Endothelial cell of umbilical vein (primary cell): ENCODE measurements at regions not wholly inside any gene's neighbourhood (a gene's known extent, or its start where the extent isn't known, plus 50 kb on each side); places are given as distances from the start of the nearest gene placed in this dataset.

Experiments
- BruUV-seq: library from RNA; stranded (reverse); fragments of 400-500 nt; replicated peaks from 2 replicates; lab custom pipeline; 2021; lab: Mats Ljungman, UMichigan
- CTCF ChIA-PET: fragments of 300-600, 350-600 bp; sonication (Branson Sonifier 250); formaldehyde crosslinking; loops from one replicate; lab custom pipeline; 2021; ENCODE audit warnings: antibody characterized with exemption, inconsistent platforms; lab: Charles Lee
- POLR2A ChIA-PET: fragments of 300-600, 350-600 bp; sonication (Branson Sonifier 250); formaldehyde crosslinking; loops from one replicate; lab custom pipeline; 2021; ENCODE audit warnings: antibody characterized with exemption, inconsistent platforms; lab: Charles Lee
- DNase-seq: peaks from one replicate; pipeline ENCODE4 v3.0.0-alpha.2; 2011; ENCODE audit warnings: low read depth, low spot score
- FAIRE-seq: peaks from 2 replicates; lab custom pipeline; 2011; peaks lifted over from hg19 to GRCh38; lab: Jason Lieb, UNC
- H2AFZ ChIP-seq: 2 replicates; pipeline ENCODE4 v1.6.0; 2012; ENCODE audit warnings: low read depth, low read length, control low read depth, inconsistent platforms
- H3K27ac ChIP-seq: 2 replicates; pipeline ENCODE4 v1.5.1; 2011; ENCODE audit warnings: low read depth, mild to moderate bottlenecking, control low read depth, low read length, moderate library complexity; ENCODE audit not compliant: insufficient read depth
- H3K27me3 ChIP-seq, 2 experiments: 2 replicates each; pipeline versions ENCODE4 v1.6.0 to v1.6.1; 2011; ENCODE audit warnings: low read length in 2 of 2, mixed read lengths in 1 of 2; ENCODE audit not compliant: control insufficient read depth in 2 of 2, insufficient read depth in 2 of 2
- H3K36me3 ChIP-seq, 2 experiments: 2 replicates in 1 of 2; 3 replicates in 1 of 2; pipeline ENCODE4 v1.5.1; 2011; ENCODE audit warnings: low read length in 2 of 2, mild to moderate bottlenecking in 1 of 2, moderate library complexity in 1 of 2; ENCODE audit not compliant: control insufficient read depth in 2 of 2, insufficient read depth in 2 of 2; ENCODE audit errors: extremely low read depth in 1 of 2
- H3K4me1 ChIP-seq: 3 replicates; pipeline ENCODE4 v1.5.1; 2011; ENCODE audit warnings: mild to moderate bottlenecking, low read length; ENCODE audit not compliant: control insufficient read depth, insufficient read depth; ENCODE audit errors: extremely low read depth
- H3K4me2 ChIP-seq: 2 replicates; pipeline ENCODE4 v1.6.1; 2011; ENCODE audit warnings: low read length, control low read depth, mixed read lengths; ENCODE audit not compliant: insufficient read depth
- H3K4me3 ChIP-seq, 3 experiments: fragments of 200-600 bp in 1 of 3; sonication (generic), shearing (Covaris generic) in 1 of 3; replicated peaks in 1 of 3; 2 replicates each; pipeline ENCODE4 v1.5.1; 2011 to 2016; ENCODE audit warnings: control low read depth in 3 of 3, low read length in 3 of 3, mild to moderate bottlenecking in 2 of 3, inconsistent platforms in 1 of 3, low read depth in 1 of 3, moderate library complexity in 1 of 3; ENCODE audit not compliant: insufficient read depth in 1 of 3
- H3K79me2 ChIP-seq: 2 replicates; pipeline ENCODE4 v1.6.0; 2012; ENCODE audit warnings: low read length, inconsistent platforms; ENCODE audit not compliant: control insufficient read depth, insufficient read depth
- H3K9ac ChIP-seq: replicated peaks from 2 replicates; pipeline ENCODE3; 2011; ENCODE audit warnings: low read length, control low read depth; ENCODE audit not compliant: insufficient read depth; ENCODE audit errors: extremely low read depth
- H3K9me1 ChIP-seq: replicated peaks from 3 replicates; pipeline ENCODE4 v1.6.0; 2011; ENCODE audit warnings: mild to moderate bottlenecking, low read length; ENCODE audit not compliant: control insufficient read depth, insufficient read depth; ENCODE audit errors: extremely low read depth
- H3K9me3 ChIP-seq: replicated peaks from 2 replicates; pipeline ENCODE4 v1.5.1; 2012; ENCODE audit warnings: low read length, inconsistent platforms; ENCODE audit not compliant: control insufficient read depth, insufficient read depth
- H4K20me1 ChIP-seq: replicated peaks from 2 replicates; pipeline ENCODE3; 2011; ENCODE audit warnings: mild to moderate bottlenecking, low read length; ENCODE audit not compliant: control insufficient read depth, insufficient read depth; ENCODE audit errors: extremely low read depth
- CTCF ChIP-seq, 2 donors: IDR thresholded peaks; 1 replicate in 1 of 2; 2 replicates in 1 of 2; pipeline ENCODE4 v1.5.1; 2011; ENCODE audit warnings: low read length in 2 of 2, mild to moderate bottlenecking in 2 of 2, moderate library complexity in 2 of 2, control low read depth in 1 of 2, inconsistent platforms in 1 of 2, low read depth in 1 of 2; ENCODE audit not compliant: insufficient read depth in 1 of 2; ENCODE audit errors: extremely low read depth in 1 of 2
- EZH2 ChIP-seq: IDR thresholded peaks from 2 replicates; pipeline ENCODE4 v1.6.1; 2012; ENCODE audit warnings: borderline replicate concordance, low read depth, mild to moderate bottlenecking, moderate library complexity, low read length, inconsistent platforms; ENCODE audit not compliant: severe bottlenecking
- FOS ChIP-seq: IDR thresholded peaks from 2 replicates; pipeline ENCODE4 v1.6.1; 2011; ENCODE audit warnings: mild to moderate bottlenecking, low read length, moderate library complexity, borderline replicate concordance; ENCODE audit not compliant: insufficient read depth
- GATA2 ChIP-seq: IDR thresholded peaks from 2 replicates; pipeline ENCODE4 v1.7.0; 2011; ENCODE audit warnings: low read depth, mild to moderate bottlenecking, moderate library complexity, mixed read lengths, low read length; ENCODE audit not compliant: insufficient read length, insufficient read depth
- JUN ChIP-seq: IDR thresholded peaks from 2 replicates; pipeline ENCODE4 v1.6.1; 2011; ENCODE audit warnings: borderline replicate concordance, low read depth; ENCODE audit not compliant: insufficient read length, insufficient read depth
- MAX ChIP-seq: IDR thresholded peaks from 2 replicates; pipeline ENCODE4 v1.6.1; 2011; ENCODE audit not compliant: insufficient read depth, insufficient read length
- MYC ChIP-seq: IDR thresholded peaks from one replicate; pipeline ENCODE4 v1.6.1; 2011; ENCODE audit warnings: mild to moderate bottlenecking, low read depth, low read length
- POLR2A ChIP-seq: IDR thresholded peaks from 2 replicates; pipeline ENCODE4 v1.6.1; 2012; ENCODE audit warnings: low read depth, mild to moderate bottlenecking, control low read depth, low read length
- POLR2AphosphoS5 ChIP-seq: IDR thresholded peaks from 2 replicates; pipeline ENCODE4 v1.6.1; 2012; ENCODE audit warnings: low read depth, mild to moderate bottlenecking, control low read depth, low read length, moderate library complexity; ENCODE audit not compliant: insufficient read depth
- dilution Hi-C: fragments of 300-500 bp; cut with MboI; formaldehyde crosslinking; loops from one replicate; pipeline ENCODE4 v1.15.0; 2019; ENCODE audit warnings: low sequenced_read_pairs; ENCODE audit not compliant: extremely low pct_ligation_motif_present
- intact Hi-C: fragments of 100-400 bp; cut with micrococcal nuclease; formaldehyde crosslinking; loops from one replicate; pipeline ENCODE4 v1.10.0; 2022

- CTCF ChIA-PET = no interaction called here
Observed at GRCh38 chr4:35447474-35447873, 796.8 kb downstream of the ARAP2 start.

GRCh38 chr4:35459045-35459444 is 785.3 kb downstream of the ARAP2 start:
- FAIRE-seq (no peak), DNase-seq (no peak)
- TF ChIP-seq CTCF (IDR thresholded peaks at IDR 0.05; ENCODE audit: extremely low read depth in 1 of 2, insufficient read depth in 1 of 2, low read depth in 1 of 2, low read length in 2 of 2) = no peak
- no peak for TF ChIP-seq JUN
- no peak for TF ChIP-seq GATA2
- TF ChIP-seq FOS = no peak
- TF ChIP-seq EZH2 = no peak
- TF ChIP-seq POLR2AphosphoS5 = no peak
- TF ChIP-seq MYC = no peak
- TF ChIP-seq POLR2A = no peak
- TF ChIP-seq MAX = no peak
- Histone ChIP-seq H3K79me2 (no peaks in the 10 kb centered on the region), H3K9ac (no peak overlapping the region), H3K4me1 (no peaks in the 10 kb centered on the region), H3K4me2 (no peak overlapping the region), H3K36me3 (no peaks in the 10 kb centered on the region), H3K27me3 (no peaks in the 10 kb centered on the region), H2AFZ (no peak overlapping the region), H3K9me3 (peaks cover 4% of the 10 kb centered on the region), H3K27ac (no peak overlapping the region), H3K9me1 (no peaks in the 10 kb centered on the region), H4K20me1 (no peaks in the 10 kb centered on the region), H3K4me3 (no peak overlapping the region)
- POLR2A ChIA-PET = no interaction called here
- no TSS peak for BruUV-seq
- dilution Hi-C loops = no loop called here
- intact Hi-C loops = no loop called here
- CTCF ChIA-PET = no interaction called here

More at GRCh38 chr4:35447474-35447873, 796.8 kb downstream of the ARAP2 start:
- Histone ChIP-seq H3K79me2 (no peaks in the 10 kb centered on the region), H3K4me3 (no peak overlapping the region), H3K9me1 (no peaks in the 10 kb centered on the region), H3K27ac (no peak overlapping the region), H4K20me1 (no peaks in the 10 kb centered on the region), H3K4me2 (no peak overlapping the region), H3K27me3 (no peaks in the 10 kb centered on the region), H3K36me3 (no peaks in the 10 kb centered on the region), H3K4me1 (no peaks in the 10 kb centered on the region), H3K9me3 (peaks cover 2% of the 10 kb centered on the region), H3K9ac (no peak overlapping the region), H2AFZ (no peak overlapping the region)
- POLR2A ChIA-PET = no interaction called here
- BruUV-seq = no TSS peak
- TF ChIP-seq GATA2 (no peak), EZH2 (no peak)
- dilution Hi-C loops (no loop called here), intact Hi-C loops (no loop called here)
- FAIRE-seq (no peak), DNase-seq (no peak)
